Brain microvascular endothelial cell (primary cell): ENCODE measurements at regions not wholly inside any gene's neighbourhood (a gene's known extent, or its start where the extent isn't known, plus 50 kb on each side); places are given as distances from the start of the nearest gene placed in this dataset.

ENCODE experiments used
- DNase-seq: peaks from one replicate; pipeline ENCODE4 v3.0.0-alpha.2; 2020
- H3K27ac ChIP-seq: fragments of 250-450 bp; sonication (Bioruptor Pico); 2 replicates; pipeline ENCODE4 v1.5.1; 2020; ENCODE audit warnings: mild to moderate bottlenecking, moderate library complexity
- H3K27me3 ChIP-seq: fragments of 250-450 bp; sonication (Bioruptor Pico); replicated peaks from 2 replicates; pipeline ENCODE4 v1.5.1; 2020; ENCODE audit warnings: mild to moderate bottlenecking
- H3K36me3 ChIP-seq: fragments of 250-450 bp; sonication (Bioruptor Pico); replicated peaks from 2 replicates; pipeline ENCODE4 v1.5.1; 2020; ENCODE audit warnings: mild to moderate bottlenecking
- H3K4me3 ChIP-seq: 2 replicates; pipeline ENCODE4 v1.5.1; 2011; ENCODE audit warnings: low read depth, mild to moderate bottlenecking, control low read depth, low read length, moderate library complexity
- in situ Hi-C: cut with HindIII; loops from 2 replicates; pipeline ENCODE4 v1.10.0; 2017; ENCODE audit warnings: low sequenced_read_pairs, low pct_ligation_motif_present
- TF ChIP-seq, protein P1 (sequence below): IDR thresholded peaks from 2 replicates; pipeline ENCODE4 v1.5.1; 2011; ENCODE audit warnings: low read depth, mild to moderate bottlenecking, moderate library complexity, low read length, control low read depth, inconsistent platforms; ENCODE audit errors: missing control alignments

GRCh38 chr4:144409525-144409924 lies 236.4 kb upstream of the HHIP start:
- TF ChIP-seq, protein P1, sequence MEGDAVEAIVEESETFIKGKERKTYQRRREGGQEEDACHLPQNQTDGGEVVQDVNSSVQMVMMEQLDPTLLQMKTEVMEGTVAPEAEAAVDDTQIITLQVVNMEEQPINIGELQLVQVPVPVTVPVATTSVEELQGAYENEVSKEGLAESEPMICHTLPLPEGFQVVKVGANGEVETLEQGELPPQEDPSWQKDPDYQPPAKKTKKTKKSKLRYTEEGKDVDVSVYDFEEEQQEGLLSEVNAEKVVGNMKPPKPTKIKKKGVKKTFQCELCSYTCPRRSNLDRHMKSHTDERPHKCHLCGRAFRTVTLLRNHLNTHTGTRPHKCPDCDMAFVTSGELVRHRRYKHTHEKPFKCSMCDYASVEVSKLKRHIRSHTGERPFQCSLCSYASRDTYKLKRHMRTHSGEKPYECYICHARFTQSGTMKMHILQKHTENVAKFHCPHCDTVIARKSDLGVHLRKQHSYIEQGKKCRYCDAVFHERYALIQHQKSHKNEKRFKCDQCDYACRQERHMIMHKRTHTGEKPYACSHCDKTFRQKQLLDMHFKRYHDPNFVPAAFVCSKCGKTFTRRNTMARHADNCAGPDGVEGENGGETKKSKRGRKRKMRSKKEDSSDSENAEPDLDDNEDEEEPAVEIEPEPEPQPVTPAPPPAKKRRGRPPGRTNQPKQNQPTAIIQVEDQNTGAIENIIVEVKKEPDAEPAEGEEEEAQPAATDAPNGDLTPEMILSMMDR: no peak
- in situ Hi-C loops: no loop called here

DNA sequence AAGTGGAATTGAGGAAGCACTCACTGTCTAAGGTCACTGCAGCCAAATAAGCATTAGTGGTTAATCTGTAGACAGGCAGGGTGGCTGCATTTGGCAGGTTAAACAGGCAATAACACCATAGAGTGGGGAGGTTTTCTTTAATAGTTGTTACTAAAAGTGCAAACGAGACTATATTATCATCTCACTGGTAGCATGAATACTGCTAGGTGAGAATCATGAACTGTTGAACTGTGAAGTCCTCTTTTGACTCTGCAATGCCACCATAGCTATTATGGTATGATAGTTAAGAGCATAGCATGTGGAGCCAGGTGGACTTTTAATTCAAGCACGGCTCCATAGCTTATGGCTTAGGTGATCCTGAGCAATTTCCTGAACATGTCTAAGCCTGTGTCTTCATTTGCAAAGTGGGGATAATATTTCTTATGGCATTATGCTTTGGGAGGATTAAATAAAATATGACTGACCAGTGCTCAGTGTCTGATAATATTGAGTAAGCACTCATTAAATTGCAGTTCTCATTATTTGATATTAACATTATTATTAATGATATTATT lies 235.6 kb upstream of the HHIP start:
- H3K27ac ChIP-seq: no peak overlapping the region

More at GRCh38 chr4:144409525-144409924, 236.4 kb upstream of the HHIP start:
- DNase-seq: no peak
- Histone ChIP-seq H3K27ac (no peak overlapping the region), H3K36me3 (no peaks in the 10 kb centered on the region), H3K27me3 (no peaks in the 10 kb centered on the region), H3K4me3 (no peak overlapping the region)

GRCh38 chr4:144411119-144411518 lies 234.8 kb upstream of the HHIP start:
- H3K4me3 ChIP-seq: no peak overlapping the region
- H3K27ac ChIP-seq: no peak overlapping the region
- no peaks in the 10 kb centered on the region for H3K36me3 ChIP-seq
- in situ Hi-C loops: no loop called here
- TF ChIP-seq, protein P1: no peak
- H3K27me3 ChIP-seq: no peaks in the 10 kb centered on the region
- DNase-seq: no peak

More for the DNA sequence above, 235.6 kb upstream of the HHIP start:
- DNase-seq: no peak
- no peaks in the 10 kb centered on the region for H3K36me3 ChIP-seq
- no peak overlapping the region for H3K4me3 ChIP-seq
- TF ChIP-seq, protein P1: no peak
- H3K27me3 ChIP-seq: no peaks in the 10 kb centered on the region
- in situ Hi-C loops: no loop called here

DNA sequence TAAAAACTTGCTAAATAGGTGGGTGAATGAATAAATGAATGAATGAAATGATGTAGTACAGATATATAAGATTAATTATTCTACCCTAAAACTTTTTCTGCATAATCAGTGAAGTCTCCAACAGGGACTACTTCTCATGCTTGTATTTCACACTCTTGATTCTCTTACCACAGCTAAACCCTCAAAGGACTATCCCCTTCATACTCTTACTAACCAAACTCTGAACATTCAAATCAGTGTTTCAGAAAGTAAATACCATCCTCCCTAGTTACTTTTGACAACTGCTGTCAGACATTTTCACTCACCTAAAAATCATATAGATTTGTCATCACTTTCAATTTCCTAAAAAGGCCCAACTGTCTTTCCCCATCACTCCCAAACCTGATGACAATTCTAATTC lies 234.3 kb upstream of the HHIP start:
- H3K4me3 ChIP-seq: no peak overlapping the region
- no peak for DNase-seq
- TF ChIP-seq, protein P1: no peak
- no peaks in the 10 kb centered on the region for H3K36me3 ChIP-seq
- no peaks in the 10 kb centered on the region for H3K27me3 ChIP-seq
- in situ Hi-C loops: no loop called here
- H3K27ac ChIP-seq: no peak overlapping the region

- Histone ChIP-seq H3K27me3 (no peaks in the 10 kb centered on the region), H3K27ac (no peak overlapping the region), H3K4me3 (no peak overlapping the region), H3K36me3 (no peaks in the 10 kb centered on the region)
- in situ Hi-C loops: no loop called here
- TF ChIP-seq, protein P1: no peak
- no peak for DNase-seq
Measured at GRCh38 chr4:144421056-144421455, 224.9 kb upstream of the HHIP start.
